ENCODE measurements at regions not wholly inside any gene's neighbourhood (a gene's known extent, or its start where the extent isn't known, plus 50 kb on each side); places are given as distances from the start of the nearest gene placed in this dataset.

- no peak for DNase-seq (ENCODE audit: low read depth)
- TF ChIP-seq CTCF (IDR thresholded peaks at IDR 0.05; ENCODE audit: control insufficient read depth, insufficient read depth, low read depth, low read length, missing control alignments) = no peak
- H3K4me3 ChIP-seq (ENCODE audit: control insufficient read depth, low read depth, low read length) = no peak overlapping the region
Observed at GRCh38 chr9:13845460-13845859, 468.5 kb downstream of the NFIB start.

- DNase-seq (ENCODE audit: low read depth) = no peak
- no peak for TF ChIP-seq CTCF (IDR thresholded peaks at IDR 0.05; ENCODE audit: control insufficient read depth, insufficient read depth, low read depth, low read length, missing control alignments)
- no peak overlapping the region for H3K4me3 ChIP-seq (ENCODE audit: control insufficient read depth, low read depth, low read length)
Observed at GRCh38 chr9:13841746-13842462, 472.0 kb downstream of the NFIB start.

- H3K4me3 ChIP-seq (ENCODE audit: control insufficient read depth, low read depth, low read length) = no peak overlapping the region
- no peak for DNase-seq (ENCODE audit: low read depth)
- TF ChIP-seq CTCF (IDR thresholded peaks at IDR 0.05; ENCODE audit: control insufficient read depth, insufficient read depth, low read depth, low read length, missing control alignments) = no peak
Observed at GRCh38 chr9:13832446-13832845, 481.5 kb downstream of the NFIB start.

GRCh38 chr9:13823026-13823425 lies 490.9 kb downstream of the NFIB start:
- TF ChIP-seq CTCF (IDR thresholded peaks at IDR 0.05; ENCODE audit: control insufficient read depth, insufficient read depth, low read depth, low read length, missing control alignments) = no peak
- no peak for DNase-seq (ENCODE audit: low read depth)
- H3K4me3 ChIP-seq (ENCODE audit: control insufficient read depth, low read depth, low read length) = no peak overlapping the region

- TF ChIP-seq CTCF (IDR thresholded peaks at IDR 0.05; ENCODE audit: control insufficient read depth, insufficient read depth, low read depth, low read length, missing control alignments) = no peak
- no peak for DNase-seq (ENCODE audit: low read depth)
- no peak overlapping the region for H3K4me3 ChIP-seq (ENCODE audit: control insufficient read depth, low read depth, low read length)
Observed at GRCh38 chr9:13817754-13818278, 496.1 kb downstream of the NFIB start.

- no peak for TF ChIP-seq CTCF (IDR thresholded peaks at IDR 0.05; ENCODE audit: control insufficient read depth, insufficient read depth, low read depth, low read length, missing control alignments)
- no peak overlapping the region for H3K4me3 ChIP-seq (ENCODE audit: control insufficient read depth, low read depth, low read length)
- DNase-seq (ENCODE audit: low read depth) = no peak
Observed at GRCh38 chr9:13816837-13817236, 497.1 kb downstream of the NFIB start.

Measured in AG09309 (cell line).